Neural progenitor cell (in vitro differentiated cells): ENCODE measurements at regions not wholly inside any gene's neighbourhood (a gene's known extent, or its start where the extent isn't known, plus 50 kb on each side); places are given as distances from the start of the nearest gene placed in this dataset.

ENCODE experiments used
- DNase-seq: peaks from one replicate; pipeline ENCODE4 v3.0.0-alpha.2; 2016; ENCODE audit warnings: low spot score
- H2AFZ ChIP-seq: fragments of 200-600 bp; sonication (generic); replicated peaks from 2 replicates; pipeline ENCODE4 v1.6.1; 2016; ENCODE audit warnings: antibody characterized with exemption
- H3F3A ChIP-seq: fragments of 200-600 bp; sonication (generic); 2 replicates; pipeline ENCODE4 v1.6.1; 2016; ENCODE audit warnings: antibody characterized with exemption, low read depth
- H3K27ac ChIP-seq: fragments of 200-600 bp; sonication (generic); 2 replicates; pipeline ENCODE4 v1.5.1; 2016; ENCODE audit warnings: mild to moderate bottlenecking
- H3K27me3 ChIP-seq: fragments of 200-600 bp; sonication (generic); 2 replicates; pipeline ENCODE4 v1.6.1; 2016; ENCODE audit warnings: mild to moderate bottlenecking, moderate library complexity
- H3K36me3 ChIP-seq: fragments of 200-600 bp; sonication (generic); 2 replicates; pipeline ENCODE4 v1.5.1; 2016
- H3K4me1 ChIP-seq: fragments of 200-600 bp; sonication (generic); 2 replicates; pipeline ENCODE4 v1.6.1; 2016; ENCODE audit warnings: mixed run types
- H3K4me2 ChIP-seq: fragments of 200-600 bp; sonication (generic); 2 replicates; pipeline ENCODE4 v1.6.1; 2016
- H3K4me3 ChIP-seq: fragments of 200-600 bp; sonication (generic); 2 replicates; pipeline ENCODE4 v1.5.1; 2016
- H3K79me2 ChIP-seq: fragments of 200-600 bp; sonication (generic); 2 replicates; pipeline ENCODE4 v1.6.1; 2016; ENCODE audit warnings: low read depth
- H3K9ac ChIP-seq: fragments of 200-600 bp; sonication (generic); 2 replicates; pipeline ENCODE4 v1.6.1; 2016
- H3K9me3 ChIP-seq: fragments of 200-600 bp; sonication (generic); 2 replicates; pipeline ENCODE4 v1.5.1; 2016; ENCODE audit warnings: low read depth
- H4K20me1 ChIP-seq: fragments of 200-600 bp; sonication (generic); 2 replicates; pipeline ENCODE4 v1.6.1; 2016; ENCODE audit warnings: low read depth
- H3K27ac Mint-ChIP-seq: 3 replicates; pipeline ENCODE4 v1.8.0; 2021; ENCODE audit warnings: mixed read lengths
- H3K27me3 Mint-ChIP-seq: 2 replicates; pipeline ENCODE4 v1.8.0; 2022; ENCODE audit warnings: low read depth, mild to moderate bottlenecking, inconsistent platforms, moderate library complexity, mixed read lengths; ENCODE audit not compliant: insufficient read depth
- H3K36me3 Mint-ChIP-seq: 3 replicates; pipeline ENCODE4 v1.8.0; 2021; ENCODE audit warnings: mixed read lengths
- H3K4me1 Mint-ChIP-seq: 3 replicates; pipeline ENCODE4 v1.8.0; 2021; ENCODE audit warnings: mixed read lengths
- H3K4me3 Mint-ChIP-seq: 3 replicates; pipeline ENCODE4 v1.8.0; 2021; ENCODE audit warnings: mild to moderate bottlenecking, moderate library complexity, mixed read lengths
- H3K9me3 Mint-ChIP-seq: 3 replicates; pipeline ENCODE4 v1.8.0; 2020; ENCODE audit warnings: mixed read lengths
- CTCF ChIP-seq: fragments of 200-600 bp; sonication (generic); IDR thresholded peaks from 2 replicates; pipeline ENCODE4 v1.5.1; 2017; ENCODE audit warnings: antibody characterized with exemption, mild to moderate bottlenecking
- EZH2 ChIP-seq: fragments of 200-600 bp; sonication (generic); IDR thresholded peaks from 2 replicates; pipeline ENCODE4 v1.6.1; 2017; ENCODE audit warnings: antibody characterized with exemption, mild to moderate bottlenecking, moderate library complexity
- EZH2phosphoT487 ChIP-seq: fragments of 200-600 bp; sonication (generic); IDR thresholded peaks from 2 replicates; pipeline ENCODE4 v1.6.1; 2017; ENCODE audit warnings: antibody characterized with exemption

GRCh38 chr13:50740052-50740741, 103.3 kb downstream of the DLEU7 start:
- H3K9me3 Mint-ChIP-seq = no peaks in the 10 kb centered on the region
- H3K4me3 ChIP-seq = no peak overlapping the region
- no peaks in the 10 kb centered on the region for H3K36me3 Mint-ChIP-seq
- no peak overlapping the region for H2AFZ ChIP-seq
- no peaks in the 10 kb centered on the region for H3K79me2 ChIP-seq
- H3K27me3 ChIP-seq = no peaks in the 10 kb centered on the region
- H3K4me3 Mint-ChIP-seq = no peak overlapping the region
- H3K9ac ChIP-seq = no peak overlapping the region
- H3K36me3 ChIP-seq = no peaks in the 10 kb centered on the region
- TF ChIP-seq EZH2phosphoT487 (no peak), CTCF (no peak), EZH2 (no peak)
- no peak overlapping the region for H3K27ac Mint-ChIP-seq
- no peaks in the 10 kb centered on the region for H3K4me1 Mint-ChIP-seq
- H3K9me3 ChIP-seq = no peaks in the 10 kb centered on the region
- no peak overlapping the region for H3K27ac ChIP-seq
- H3F3A ChIP-seq = no peaks in the 10 kb centered on the region
- H3K4me1 ChIP-seq = no peaks in the 10 kb centered on the region
- no peak for DNase-seq
- no peak overlapping the region for H3K4me2 ChIP-seq
- H3K27me3 Mint-ChIP-seq = peaks cover 4% of the 10 kb centered on the region
- H4K20me1 ChIP-seq = no peaks in the 10 kb centered on the region

- no peaks in the 10 kb centered on the region for H3K27me3 ChIP-seq
- H3F3A ChIP-seq = no peaks in the 10 kb centered on the region
- H3K9me3 Mint-ChIP-seq = no peaks in the 10 kb centered on the region
- H3K79me2 ChIP-seq = no peaks in the 10 kb centered on the region
- no peaks in the 10 kb centered on the region for H3K4me1 Mint-ChIP-seq
- peaks cover 6% of the 10 kb centered on the region for H3K27me3 Mint-ChIP-seq
- no peak overlapping the region for H3K27ac ChIP-seq
- H3K9ac ChIP-seq = no peak overlapping the region
- H3K4me1 ChIP-seq = no peaks in the 10 kb centered on the region
- no peak overlapping the region for H2AFZ ChIP-seq
- H3K27ac Mint-ChIP-seq = no peak overlapping the region
- H3K36me3 ChIP-seq = no peaks in the 10 kb centered on the region
- no peak overlapping the region for H3K4me2 ChIP-seq
- no peak for DNase-seq
- H3K36me3 Mint-ChIP-seq = no peaks in the 10 kb centered on the region
- no peak overlapping the region for H3K4me3 ChIP-seq
- H3K9me3 ChIP-seq = no peaks in the 10 kb centered on the region
- no peak for TF ChIP-seq EZH2phosphoT487
- TF ChIP-seq EZH2 = no peak
- TF ChIP-seq CTCF = no peak
- H3K4me3 Mint-ChIP-seq = no peak overlapping the region
- H4K20me1 ChIP-seq = no peaks in the 10 kb centered on the region
Measured at GRCh38 chr13:50742353-50742752, 101.1 kb downstream of the DLEU7 start.

GRCh38 chr13:50742968-50743367, 100.5 kb downstream of the DLEU7 start:
- Histone ChIP-seq H3K36me3 (no peaks in the 10 kb centered on the region), H3K27me3 (no peaks in the 10 kb centered on the region), H3K79me2 (no peaks in the 10 kb centered on the region), H3K9me3 (no peaks in the 10 kb centered on the region), H3K9ac (no peak overlapping the region), H2AFZ (no peak overlapping the region), H3K27ac (no peak overlapping the region), H3K4me2 (no peak overlapping the region), H3K4me1 (no peaks in the 10 kb centered on the region), H4K20me1 (no peaks in the 10 kb centered on the region), H3F3A (no peaks in the 10 kb centered on the region), H3K4me3 (no peak overlapping the region)
- no peak for DNase-seq
- Mint-ChIP-seq H3K36me3 (no peaks in the 10 kb centered on the region), H3K27me3 (peaks cover 6% of the 10 kb centered on the region), H3K9me3 (no peaks in the 10 kb centered on the region), H3K4me1 (no peaks in the 10 kb centered on the region), H3K4me3 (no peak overlapping the region), H3K27ac (no peak overlapping the region)
- TF ChIP-seq EZH2phosphoT487 (no peak), EZH2 (no peak), CTCF (no peak)
